ENCODE measurements at regions not wholly inside any gene's neighbourhood (a gene's known extent, or its start where the extent isn't known, plus 50 kb on each side); places are given as distances from the start of the nearest gene placed in this dataset.
"Not testable (repeated sequence)": the region's sequence is repeated elsewhere in the genome, so short reads cannot be mapped to it uniquely, and the experiment has no call there.

GRCh38 chr13:58202099-58202498 is 570.6 kb downstream of the PCDH17 start:
- no peak for DNase-seq

DNA sequence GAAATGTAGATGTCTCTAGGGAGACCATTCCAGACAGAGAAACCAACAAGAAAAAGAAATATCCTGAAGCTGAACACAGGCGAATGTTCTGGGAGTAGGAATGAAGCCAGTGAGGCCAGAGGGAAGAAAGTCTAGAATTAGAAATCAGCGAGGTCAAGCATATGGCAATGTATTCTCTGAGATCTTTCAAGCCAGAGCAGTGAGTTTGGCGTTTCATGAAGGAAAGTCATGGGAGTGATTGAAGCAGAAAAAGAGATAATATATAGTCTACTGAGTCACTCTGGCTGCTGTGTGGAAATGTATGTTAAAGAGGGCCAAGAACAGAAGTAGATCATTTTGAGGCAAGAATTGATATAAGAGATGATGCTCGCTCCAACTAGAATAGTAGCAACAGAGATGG is 576.0 kb downstream of the PCDH17 start:
- no peak for DNase-seq

DNA sequence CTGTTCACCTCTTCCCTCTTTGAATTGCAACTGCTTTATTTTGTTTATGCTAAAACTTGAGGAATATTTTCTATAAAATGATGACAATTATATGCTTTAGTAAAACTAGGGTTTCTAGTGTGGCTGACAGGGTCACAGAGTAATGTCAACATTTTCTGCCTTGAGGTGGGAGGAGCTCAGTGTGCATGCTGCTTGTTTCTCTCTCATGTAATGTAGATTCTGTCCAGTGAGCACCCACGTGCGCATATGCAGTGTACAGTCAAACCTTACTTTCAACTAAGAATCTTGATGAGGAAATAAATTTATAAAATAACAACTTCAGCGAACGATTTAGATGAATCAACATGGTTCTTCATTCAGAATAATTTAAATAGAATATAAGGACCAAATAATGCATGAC is 603.9 kb downstream of the PCDH17 start:
- DNase-seq, result no peak

DNA sequence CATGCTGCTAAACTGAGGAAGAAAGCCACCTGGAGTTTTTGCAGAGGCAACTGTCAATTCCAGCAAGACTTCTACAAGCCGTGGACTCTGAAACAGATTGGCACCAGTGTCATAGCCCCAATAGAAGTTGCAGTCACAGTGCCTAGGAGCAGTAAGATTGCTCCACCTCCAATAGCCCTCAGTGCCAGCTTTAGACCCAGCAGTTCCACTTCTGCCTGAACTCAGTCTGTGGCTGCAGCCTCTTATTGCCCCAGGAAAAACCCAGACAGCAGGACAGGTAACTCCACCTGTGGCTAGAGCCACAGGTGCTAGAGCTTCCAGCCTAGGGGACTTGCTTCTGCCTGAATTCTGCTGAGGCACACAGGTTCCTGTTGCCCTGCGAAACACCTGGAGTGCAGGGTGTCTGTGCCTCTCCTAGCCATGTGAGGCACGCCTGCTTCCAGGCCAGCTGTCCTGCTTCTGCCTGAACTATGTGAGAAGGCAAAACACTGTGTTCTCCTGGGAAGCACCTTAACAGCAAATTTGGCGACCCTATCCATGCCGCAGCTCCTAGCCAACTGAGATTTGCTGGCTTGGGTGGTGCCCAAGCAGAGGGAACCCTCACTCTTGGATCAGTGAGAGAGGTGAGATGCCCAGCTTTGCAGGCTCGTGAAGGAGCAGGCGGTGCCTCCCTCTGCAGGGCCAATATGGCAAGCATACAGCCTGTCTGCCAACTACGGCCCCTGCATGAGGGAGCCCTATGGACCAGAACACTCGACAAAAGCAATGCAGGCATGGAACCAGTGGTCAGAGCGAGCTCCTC is 607.6 kb downstream of the PCDH17 start:
- no peak for DNase-seq

DNA sequence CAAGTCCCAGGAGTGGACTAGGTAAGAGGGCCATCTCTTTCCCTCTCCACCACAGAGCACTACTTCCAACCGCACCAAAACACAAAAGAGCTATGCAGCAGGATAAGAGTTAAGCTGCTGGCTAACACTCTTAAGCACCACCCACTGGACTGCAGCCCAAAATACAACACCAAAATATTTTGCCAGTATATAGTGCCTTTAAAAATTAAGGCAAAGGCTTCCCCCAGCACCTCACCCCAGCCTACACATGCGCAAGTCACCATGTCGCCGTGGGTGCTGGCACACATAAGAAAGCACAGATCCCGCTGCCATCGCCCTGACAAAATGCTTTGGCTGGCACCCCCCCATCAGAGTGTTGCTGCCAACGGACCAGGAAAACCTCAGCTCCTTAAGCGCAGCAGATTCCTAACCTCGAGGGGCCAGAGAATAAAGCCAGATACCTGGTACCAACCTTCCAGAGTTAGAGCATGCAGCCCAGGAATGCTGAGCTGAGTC is 608.3 kb downstream of the PCDH17 start:
- DNase-seq, result no peak

DNA sequence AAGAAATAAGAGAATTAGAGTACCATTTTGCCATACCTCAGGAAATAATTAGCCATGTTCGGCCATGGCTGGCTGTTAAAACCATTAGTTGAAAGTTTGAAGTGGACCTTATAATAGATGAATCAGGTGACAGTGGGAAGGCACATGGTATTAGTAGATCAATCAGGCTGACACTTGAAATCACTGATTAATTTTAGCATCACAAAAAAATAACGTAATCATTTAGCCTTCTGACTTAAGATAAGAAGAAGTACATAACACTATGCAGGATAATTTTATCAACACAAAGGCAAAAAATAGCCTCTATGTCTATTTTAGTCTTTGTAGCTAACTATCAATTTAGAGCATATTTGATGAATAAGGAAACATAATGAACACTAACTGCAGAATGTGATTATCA is 615.5 kb downstream of the PCDH17 start:
- no peak for DNase-seq

DNA sequence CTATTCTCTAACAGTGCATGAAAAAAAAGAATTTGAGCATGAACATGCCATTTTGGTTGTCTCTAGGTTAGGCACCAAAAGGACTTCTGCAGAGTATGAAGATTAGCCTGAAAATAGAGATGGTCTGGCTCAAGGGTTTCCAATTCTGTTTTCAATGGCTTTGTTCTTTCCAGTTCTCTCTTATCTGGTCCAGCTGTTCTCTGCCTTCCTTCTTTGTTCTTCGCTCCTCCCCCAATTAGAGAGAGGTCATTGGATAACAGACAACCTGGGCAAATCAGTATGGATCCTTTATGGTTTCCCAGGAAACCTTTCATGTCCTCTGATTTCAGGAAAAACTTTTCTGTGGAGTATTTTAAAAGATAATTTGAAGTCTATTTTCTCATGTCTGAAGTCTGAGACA is 623.4 kb downstream of the PCDH17 start:
- no peak for DNase-seq

GRCh38 chr13:58266271-58266670 is 634.7 kb downstream of the PCDH17 start:
- DNase-seq, result no peak

- DNase-seq, result no peak
Observed at GRCh38 chr13:58298556-58299135, 667.1 kb downstream of the PCDH17 start.

- DNase-seq, result no peak
Observed at GRCh38 chr13:58300224-58300623, 668.7 kb downstream of the PCDH17 start.

DNA sequence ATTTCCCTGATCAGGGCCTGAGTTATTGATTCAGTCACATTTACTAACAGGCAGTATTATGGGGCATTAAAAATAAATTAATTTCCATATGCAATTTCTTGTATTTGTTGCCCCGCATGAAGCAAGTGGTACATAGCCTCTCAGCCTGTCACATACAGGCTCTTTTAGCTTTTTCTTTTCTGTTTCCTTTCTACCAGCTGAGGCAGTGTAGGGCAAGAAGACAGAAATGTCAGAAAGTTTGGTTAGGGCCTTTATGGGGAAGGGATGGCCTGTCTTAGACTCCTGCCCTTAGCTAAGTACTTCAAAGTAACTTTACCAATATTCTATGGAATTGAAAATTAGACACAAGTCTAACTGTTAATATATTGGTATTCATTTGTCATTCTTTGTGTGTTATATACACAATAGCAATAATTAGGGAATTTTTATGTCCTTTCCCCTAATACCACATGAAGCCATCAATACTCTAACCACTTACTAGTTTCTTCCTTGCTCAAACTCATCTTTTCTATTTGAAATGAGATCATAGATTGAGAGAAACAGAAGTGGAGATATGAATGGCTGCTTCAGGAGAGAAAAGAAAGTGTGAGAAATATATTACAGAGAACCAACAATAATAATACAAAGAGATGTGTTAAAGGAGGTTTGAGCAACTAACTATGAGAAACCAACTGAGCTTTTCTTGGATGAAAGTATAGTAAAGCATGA is 669.6 kb downstream of the PCDH17 start:
- DNase-seq, result no peak

GRCh38 chr13:58302349-58302748 is 670.8 kb downstream of the PCDH17 start:
- DNase-seq, result no peak

GRCh38 chr13:58306062-58306461 is 674.5 kb downstream of the PCDH17 start:
- DNase-seq, result no peak

DNA sequence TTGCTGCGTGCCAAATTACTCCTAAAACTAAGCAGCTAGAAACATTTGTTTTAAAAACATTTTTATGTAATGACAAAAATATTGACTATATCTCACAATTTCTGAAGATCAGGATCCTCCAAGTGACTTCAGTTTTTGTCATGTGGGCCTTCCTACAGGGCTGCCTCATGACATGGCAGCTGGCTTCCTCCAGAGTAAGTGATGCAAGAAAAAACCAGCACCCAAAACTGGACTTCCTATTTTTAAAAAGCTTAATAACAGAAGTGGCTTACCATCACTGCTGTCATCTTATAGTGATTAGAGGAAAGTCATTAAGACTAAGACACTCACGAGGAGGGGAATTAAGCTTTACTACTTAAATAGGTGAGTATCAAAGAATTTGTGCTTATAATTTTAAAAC is 681.7 kb downstream of the PCDH17 start:
- no peak for DNase-seq

DNA sequence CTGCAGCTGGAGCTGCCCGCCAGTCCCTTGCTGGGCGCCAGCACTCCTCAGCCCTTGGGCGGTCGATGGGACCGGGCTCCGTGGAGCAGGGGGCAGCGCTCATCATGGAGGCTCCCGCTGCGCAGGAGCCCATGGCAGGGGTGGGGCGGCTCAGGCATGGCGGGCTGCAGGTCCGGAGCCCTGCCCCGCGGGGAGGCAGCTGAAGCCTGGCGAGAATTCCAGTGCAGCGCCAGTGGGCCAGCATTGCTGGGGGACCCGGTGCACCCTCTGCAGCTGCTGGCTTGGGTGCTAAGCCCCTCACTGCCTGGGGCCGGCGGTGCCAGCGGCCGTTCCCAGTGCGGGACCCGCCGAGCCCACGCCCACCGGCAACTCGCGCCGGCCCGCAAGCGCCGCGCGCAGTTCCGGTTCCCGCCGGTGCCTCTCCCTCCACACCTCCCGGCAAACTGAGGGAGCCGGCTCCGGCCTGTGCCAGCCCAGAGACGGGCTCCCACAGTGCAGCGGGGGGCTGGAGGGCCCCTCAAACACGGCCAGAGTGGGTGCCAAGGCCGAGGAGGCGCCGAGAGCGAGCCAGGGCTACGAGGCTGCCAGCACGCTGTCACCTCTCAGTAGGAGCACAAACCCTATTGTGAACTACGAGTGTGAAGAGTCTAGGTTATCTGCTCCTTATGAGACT is 687.1 kb downstream of the PCDH17 start:
- no peak for DNase-seq

- no peak for DNase-seq
Observed at GRCh38 chr13:58324161-58324560, 692.6 kb downstream of the PCDH17 start.

GRCh38 chr13:58329746-58330145 is 698.2 kb downstream of the PCDH17 start:
- no peak for DNase-seq

DNA sequence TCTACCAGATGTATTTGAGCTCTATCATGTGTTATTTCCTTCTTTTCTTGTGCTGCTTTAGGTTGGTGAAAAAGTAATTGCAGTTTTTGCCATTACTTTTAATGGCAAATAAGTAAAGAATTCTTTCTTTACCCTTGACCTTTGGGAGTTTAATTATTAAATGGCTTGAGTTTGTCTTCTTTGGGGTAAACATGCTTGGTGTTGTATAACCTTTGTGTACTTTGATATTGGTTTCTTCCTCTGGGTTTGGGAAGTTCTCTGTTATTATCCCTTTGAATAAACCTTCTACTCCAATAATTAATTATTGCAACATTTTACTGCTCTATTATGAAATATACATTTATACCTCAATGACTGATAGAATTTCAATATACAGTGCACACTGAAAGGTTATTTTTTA is 709.4 kb downstream of the PCDH17 start:
- no peak for DNase-seq

DNA sequence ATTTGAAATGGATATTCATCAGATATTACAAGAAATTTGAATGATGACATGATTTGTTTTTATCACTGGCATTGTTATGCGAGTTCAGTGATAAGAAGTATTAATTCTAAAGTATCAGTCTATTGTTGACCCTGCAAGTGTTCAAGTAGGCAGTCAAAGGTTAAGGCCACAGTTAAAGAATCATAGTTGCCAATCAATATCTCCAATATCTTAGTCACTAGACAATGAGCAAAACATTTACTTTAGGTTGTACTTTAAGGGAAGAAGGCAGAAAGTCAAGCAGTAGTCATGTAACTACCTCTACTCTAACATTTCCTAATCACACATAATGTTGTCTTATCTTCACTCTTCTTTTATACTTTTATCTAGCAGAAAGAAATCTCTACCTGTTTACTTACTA is 709.8 kb downstream of the PCDH17 start:
- no peak for DNase-seq

DNA sequence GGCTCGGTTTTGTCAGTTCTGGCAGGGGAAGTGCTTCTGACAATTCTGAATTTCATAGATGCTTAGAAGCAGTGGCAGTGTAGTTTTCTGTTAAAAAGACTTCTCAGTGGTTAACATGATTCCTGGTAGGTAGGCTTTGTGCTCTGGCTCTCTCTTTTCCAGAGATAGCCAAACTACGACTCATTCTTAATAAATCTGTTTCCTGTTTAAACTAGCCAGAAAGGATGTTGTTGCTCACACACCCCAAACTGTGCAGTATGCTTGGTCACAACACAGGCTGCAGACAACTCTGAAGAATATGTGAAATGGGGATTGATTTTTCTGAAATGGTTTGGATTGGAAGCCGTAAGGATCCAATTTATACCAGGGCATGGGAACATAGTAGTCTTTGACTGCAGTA is 711.5 kb downstream of the PCDH17 start:
- no peak for DNase-seq

DNA sequence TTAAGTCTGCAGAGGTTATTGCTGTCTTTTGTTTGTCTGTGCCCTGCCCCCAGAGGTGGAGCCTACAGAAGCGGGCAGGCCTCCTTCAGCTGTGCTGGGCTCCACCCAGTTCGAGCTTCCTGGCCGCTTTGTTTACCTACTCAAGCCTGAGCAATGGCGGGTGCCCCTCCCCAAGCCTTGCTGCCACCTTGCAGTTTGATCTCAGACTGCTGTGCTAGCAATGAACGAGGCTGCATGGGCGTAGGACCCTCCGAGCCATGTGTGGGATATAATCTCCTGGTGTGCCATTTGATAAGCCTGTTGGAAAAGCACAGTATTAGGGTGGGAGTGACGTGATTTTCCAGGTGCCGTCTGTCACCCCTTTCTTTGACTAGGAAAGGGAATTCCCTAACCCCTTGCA is 720.6 kb downstream of the PCDH17 start:
- DNase-seq, result not testable (repeated sequence)

GRCh38 chr13:58369936-58370335 is 738.4 kb downstream of the PCDH17 start:
- no peak for DNase-seq

DNA sequence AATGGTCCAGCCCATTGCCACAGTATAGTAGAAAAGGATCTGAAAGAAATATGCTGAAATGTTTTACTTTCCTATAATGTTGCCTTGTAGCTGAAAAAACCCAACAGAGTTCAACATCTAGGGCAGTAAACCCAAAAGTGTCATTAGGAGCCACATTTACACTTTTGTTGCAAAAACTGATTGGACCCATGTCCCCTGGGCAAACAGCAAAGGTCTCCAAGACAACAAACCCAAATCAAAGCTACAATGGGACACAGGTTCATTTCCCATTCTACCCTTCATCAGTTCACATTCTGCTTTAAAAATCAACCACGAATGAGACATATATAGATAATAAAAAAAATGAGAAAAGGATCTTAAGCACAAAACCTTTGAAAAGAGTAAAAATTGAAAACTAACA is 744.8 kb downstream of the PCDH17 start:
- DNase-seq, result no peak
